ENCODE measurements at regions not wholly inside any gene's neighbourhood (a gene's known extent, or its start where the extent isn't known, plus 50 kb on each side); places are given as distances from the start of the nearest gene placed in this dataset.

DNA sequence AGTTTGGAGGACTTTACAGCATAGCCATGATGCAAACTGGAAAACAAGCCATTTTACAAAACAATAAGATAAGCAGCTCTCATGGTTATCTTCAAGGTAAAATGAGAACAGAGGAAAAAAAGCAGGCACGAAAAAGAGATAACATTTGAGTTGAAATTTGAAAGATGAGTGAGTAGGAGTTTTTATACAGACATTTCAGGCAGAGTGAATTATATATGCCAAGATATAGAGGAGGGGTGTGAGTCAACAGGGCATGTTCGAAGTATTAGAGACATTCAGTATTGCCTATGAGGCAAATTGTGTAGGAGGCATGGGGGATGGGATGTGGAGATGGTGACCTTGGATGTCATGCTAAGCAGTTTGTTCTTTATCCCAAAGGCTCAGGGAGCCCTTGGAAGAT, 240.5 kb upstream of the MAN1A1 start:
- no peak for DNase-seq (ENCODE audit: extremely low read depth, low read depth)

DNA sequence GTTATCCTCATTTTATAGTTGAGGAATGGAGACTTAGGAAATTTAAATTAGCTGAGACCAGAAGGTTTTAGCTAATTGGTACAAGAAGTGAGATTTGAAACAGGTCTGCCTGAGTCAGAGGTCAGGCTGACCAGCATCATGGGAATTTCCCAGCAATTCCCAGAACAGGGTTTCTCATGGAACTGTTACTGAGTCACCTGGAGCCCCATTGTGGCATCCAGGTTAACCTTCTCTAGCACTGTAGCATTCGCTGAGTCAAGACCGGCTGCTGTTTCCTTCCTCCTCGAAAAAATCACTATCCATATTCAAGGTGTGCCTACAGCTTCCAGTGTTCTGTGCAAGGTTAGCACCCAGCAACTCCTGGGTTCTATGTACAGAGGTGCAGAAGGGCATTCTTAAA, 238.0 kb upstream of the MAN1A1 start:
- no peak for DNase-seq (ENCODE audit: extremely low read depth, low read depth)

DNA sequence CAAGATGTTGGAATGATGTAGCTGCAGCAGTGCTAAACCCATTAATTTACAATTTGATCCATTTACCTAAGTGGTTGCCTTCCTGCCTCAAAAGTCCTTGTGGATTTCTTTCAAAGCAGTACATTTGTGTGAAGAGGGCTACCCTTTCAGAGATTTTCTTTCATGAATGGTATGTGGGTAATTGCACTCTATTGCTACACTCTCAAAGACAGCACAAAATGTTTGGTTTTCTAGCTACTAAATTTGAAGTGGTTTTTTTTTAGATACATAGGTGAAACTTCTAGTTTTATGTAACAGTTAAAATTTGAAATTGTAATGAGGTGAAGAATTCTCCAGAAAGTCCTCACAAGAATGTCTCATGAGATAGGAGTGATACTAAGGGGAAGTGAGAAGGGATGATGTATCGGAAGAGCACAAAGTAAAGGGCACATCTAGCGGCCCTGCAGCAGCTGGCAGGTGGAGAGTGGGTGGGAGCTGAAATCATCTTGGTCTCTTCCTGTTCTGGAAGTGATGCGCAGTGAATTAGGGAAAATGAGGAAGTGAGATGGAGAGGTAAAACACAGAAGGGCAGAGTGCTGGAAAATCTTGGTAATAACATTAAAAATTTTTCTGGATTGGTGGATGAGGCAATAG, 236.8 kb upstream of the MAN1A1 start:
- DNase-seq (ENCODE audit: extremely low read depth, low read depth): no peak

DNA sequence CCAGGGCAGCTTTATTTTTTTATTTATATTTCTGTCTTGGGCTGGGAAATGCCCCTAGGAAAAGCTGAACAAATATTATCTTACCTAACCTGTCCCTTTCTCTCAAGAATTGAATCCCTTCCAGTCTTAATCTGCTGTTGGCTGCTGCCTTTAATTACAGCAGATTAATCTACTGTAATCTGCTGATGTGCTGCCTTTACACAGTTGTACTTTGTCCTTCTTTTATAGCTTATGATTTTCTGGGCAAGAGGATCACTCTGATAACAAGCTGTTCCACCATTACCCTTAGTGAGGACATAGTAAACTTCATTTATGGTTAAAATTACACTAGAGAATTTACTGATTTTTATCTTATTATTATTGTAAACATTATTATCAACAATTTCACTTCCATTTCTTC, 234.5 kb upstream of the MAN1A1 start:
- DNase-seq (ENCODE audit: extremely low read depth, low read depth): no peak

DNA sequence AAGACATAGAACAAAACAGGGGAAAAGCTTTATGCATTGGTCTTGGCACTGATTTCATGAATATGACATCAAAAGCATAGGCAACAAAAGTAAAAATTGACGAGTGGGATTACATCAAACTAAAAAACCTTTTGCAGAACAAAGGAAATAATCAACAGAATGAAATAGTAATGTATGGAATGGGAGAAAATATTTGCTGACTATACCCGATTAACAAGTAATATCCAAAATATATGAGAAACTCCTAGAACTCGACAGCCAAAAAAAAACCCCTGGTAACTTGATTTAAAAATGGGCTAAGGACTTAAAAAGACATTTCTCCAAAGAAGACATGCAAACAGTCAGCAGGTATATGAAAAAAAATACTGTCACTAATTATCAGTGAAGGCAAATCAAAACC, 231.7 kb upstream of the MAN1A1 start:
- DNase-seq (ENCODE audit: extremely low read depth, low read depth): no peak

DNA sequence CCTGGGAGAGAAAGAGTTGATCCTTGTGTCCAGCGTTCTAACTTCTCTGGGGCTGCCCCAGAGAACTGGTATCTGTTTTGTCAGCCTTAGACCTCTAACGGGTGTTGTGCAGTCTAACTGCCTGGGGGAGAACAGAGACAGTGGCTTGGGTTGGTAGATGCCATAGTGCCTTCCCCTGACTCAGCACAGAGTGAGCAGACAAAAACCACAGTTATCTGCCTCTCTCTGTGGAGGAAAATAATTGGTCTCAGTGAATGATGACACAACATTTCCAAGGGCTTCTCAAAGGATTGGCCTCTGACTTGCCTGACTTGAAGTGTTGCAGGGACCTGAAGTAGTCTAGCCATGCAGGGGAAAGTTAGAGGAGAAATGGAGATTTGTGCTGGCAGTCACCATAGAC, 226.2 kb upstream of the MAN1A1 start:
- no peak for DNase-seq (ENCODE audit: extremely low read depth, low read depth)

DNA sequence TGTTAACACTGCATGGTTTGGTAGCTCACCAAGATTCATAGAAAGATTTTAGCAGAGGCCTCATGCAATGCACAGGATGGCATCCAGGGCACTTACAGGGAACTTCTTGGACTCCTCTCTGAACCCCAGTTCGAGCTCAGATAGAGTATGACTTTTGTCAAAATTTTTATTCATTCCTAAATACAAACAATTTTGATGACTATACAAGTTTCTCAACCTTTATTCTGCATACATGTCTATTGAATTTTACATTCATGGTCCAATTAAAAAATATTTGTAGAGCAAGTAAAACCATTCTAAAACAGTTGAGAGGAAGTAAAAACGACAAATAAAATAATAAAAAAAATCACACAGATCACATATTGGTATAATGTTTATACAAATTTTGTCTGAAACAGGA, 219.0 kb upstream of the MAN1A1 start:
- DNase-seq (ENCODE audit: extremely low read depth, low read depth): no peak

DNA sequence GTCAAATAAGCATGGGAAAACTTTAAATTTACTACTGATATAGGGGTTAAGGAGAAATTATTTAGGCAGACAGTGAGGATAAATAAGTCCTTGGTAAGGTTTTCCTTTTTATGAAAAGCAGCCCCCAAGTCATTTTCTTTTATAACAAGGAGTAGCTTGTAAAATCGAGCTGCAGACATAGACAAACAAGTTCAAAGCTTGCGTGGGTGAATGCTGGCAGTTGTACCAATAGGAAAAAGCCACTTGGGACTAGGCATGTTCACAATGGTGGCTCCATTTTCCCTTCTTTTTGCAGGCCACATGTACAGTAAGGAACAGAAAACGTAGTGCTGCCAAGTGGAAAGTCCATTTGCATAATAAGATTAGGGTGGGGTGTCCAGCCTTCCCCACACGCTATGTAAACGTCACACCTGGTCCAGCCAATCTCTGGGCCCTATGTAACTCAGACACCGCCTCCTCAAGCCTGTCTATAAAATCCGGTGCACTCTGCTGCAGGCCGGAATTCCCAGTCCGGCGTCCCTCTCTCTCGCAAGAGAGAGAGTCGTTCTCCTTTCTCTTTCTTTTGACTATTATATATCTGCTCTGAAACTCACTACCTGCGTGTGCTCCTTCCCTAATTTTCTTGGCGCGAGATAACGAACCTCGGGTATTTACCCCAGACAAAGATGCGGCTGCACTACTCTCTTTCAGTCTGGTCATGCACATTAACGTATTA, 217.1 kb upstream of the MAN1A1 start:
- no peak for DNase-seq (ENCODE audit: extremely low read depth, low read depth)

DNA sequence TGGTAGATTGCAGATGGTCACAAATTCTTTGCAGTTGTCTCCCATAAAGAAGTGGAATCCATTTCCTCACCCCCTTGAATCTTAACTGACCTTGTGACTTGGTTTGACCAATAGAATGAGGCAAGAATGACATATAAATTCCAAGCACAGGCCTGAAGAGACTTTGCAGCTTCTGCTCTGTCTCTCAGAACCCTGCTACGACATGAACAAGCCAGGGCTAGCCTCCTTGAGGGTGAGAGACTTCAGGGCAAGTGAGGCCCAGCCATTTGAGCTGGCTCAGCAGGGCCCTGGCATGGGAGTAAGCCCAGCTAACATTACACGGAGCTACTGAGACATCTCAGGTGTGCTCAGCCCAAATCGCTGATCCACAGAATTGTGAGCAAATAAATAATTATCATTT, 216.3 kb upstream of the MAN1A1 start:
- no peak for DNase-seq (ENCODE audit: extremely low read depth, low read depth)

DNA sequence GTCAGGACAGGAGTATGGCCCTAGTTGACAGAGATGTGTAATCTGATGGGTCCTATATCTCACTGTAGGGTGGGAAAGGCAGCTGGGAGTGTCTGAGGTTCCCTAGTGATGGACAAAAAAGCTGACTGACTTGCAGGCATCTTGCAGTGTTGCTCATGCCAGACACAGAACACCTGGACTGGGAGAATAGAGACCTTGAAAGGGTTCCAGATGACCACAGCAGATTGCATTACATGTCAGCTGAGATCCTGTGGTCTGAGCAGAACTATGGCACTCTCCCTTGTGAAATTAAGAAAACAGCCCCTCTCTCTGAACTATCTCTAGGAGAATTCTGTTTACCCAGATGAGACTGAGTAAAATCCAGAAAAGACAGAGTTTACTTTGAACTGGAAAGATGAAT, 212.6 kb upstream of the MAN1A1 start:
- DNase-seq (ENCODE audit: extremely low read depth, low read depth): no peak

DNA sequence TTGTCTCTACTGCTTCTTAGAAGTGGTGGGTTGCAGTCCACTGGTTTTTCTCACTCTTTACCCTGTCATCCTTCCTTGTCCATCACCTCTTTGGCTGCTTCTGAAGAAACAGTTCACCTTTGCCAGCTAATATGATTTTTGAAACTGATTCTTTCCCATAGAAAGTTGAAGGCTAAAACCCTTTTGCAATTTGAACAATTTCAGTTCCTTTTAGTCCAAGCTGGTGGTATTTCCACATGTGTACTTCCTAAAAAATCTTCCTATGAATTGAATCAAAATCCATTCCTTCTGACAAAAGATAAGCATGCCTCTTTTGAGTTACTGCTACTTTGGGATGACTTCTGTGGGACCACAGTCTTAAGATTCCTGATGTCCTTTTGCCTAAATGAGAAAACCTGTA, 210.0 kb upstream of the MAN1A1 start:
- DNase-seq (ENCODE audit: extremely low read depth, low read depth): no peak

DNA sequence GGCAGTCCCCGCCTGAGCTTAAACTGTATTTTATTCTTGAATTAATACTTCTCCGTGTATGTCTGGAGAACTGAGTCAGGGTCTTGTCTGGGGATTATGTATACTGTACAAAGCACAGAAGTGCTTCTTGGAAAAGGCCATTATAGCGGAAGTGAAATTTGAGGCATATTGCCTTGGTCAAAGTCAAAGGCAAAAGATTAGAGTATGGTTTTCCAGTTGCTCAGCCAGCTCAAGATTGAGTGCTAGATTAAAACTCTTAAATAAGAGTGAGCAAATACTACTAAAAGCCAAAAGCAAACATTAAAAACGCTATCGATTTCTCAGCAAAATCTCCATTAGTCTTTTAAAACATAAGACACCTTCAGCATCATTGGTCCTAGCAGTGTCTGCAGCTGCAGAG, 207.7 kb upstream of the MAN1A1 start:
- no peak for DNase-seq (ENCODE audit: extremely low read depth, low read depth)

DNA sequence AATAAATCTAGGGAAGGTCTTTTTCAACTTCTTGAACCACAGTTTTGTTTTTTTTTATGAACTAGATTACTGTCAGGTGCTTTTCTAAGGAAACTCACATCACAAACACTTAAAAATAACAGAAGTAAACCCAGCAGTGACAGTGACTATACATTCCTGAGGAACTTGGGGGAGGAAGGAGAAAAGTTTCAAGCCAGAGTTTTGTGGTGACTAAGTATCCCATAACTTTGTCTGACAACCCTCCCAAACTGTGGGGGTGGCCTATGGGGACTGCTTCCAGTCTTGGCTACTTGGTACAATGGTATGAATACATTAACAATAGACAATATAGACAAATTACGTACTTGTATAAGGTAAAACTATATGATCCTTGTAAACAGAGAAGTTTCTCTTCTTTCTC, 202.5 kb upstream of the MAN1A1 start:
- no peak for DNase-seq (ENCODE audit: extremely low read depth, low read depth)

DNA sequence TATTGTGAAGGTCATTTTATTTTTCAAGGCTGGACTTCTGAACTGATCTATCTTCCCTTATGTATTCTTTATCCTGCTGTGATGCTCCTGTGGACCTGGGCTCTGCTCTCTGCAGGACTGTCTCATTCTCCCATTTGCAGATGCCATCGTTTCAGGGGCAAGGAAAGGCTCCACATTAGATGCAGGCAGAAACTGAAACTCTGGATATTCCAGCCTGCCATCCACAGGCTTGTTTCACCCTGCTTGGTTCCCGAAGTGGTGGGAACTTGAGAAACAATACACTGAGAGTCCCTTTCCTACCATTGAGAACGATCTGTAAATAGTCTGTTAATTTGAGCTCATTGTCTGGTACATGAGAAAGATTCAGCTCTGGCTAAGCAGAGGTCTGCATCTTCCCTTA, 197.5 kb upstream of the MAN1A1 start:
- no peak for DNase-seq (ENCODE audit: extremely low read depth, low read depth)

DNA sequence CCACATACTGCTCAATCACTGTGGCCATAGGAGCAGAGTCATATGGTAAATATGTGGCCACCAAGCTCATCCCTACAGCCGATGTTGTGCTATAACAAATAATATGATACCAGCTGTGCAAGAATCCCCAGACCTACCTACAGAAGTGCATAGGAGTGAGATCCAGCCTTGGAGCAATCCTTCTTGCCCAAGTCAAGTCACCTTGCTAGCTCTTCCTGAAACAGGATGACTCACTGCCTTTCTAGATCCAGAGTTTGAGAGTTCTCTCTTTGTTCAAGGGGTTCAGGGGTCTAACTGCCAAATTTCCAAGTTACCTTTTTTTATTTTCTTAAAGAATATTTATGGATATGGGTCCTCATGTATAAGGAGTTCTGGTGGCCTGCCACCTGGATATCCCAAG, 195.7 kb upstream of the MAN1A1 start:
- no peak for DNase-seq (ENCODE audit: extremely low read depth, low read depth)

DNA sequence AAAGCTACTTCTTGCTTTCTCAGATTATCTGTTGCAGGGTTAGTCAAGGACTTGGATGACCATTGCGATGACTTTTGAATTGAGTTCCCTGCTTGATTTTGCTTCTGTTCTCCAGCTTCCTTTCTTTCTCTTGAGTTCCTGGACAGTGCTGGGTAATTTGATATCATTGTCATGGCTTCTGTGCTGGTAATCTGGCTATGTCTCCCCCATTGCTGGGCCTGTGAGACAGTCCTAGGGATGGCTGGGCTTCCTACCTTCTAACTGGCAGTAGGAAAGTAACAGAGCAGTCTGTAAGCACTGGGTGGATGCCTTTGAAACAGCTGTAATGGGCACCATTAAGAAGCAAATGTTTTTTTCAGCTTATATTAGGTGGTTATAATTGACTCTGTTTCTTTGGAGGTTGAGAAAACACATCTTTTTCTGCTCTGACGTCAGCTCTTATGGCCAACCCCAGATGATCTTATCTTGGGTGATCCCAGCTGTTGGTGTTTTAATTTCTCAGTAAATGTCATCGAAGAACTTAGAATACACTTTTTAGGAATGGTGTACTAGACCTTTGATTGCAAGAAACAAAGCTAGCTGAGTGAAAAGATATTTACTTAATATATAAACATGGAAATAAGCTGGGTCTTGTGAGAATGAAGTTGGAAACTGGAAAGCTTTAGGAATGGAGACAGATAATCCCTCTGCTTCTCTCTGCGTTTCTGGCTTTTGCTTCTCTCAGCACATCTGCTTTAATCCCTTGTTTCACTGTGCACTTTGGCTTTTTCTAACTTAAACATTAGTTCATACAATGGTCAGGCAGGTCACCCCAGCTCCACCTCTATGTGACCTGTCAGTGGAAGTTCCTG, 195.0 kb upstream of the MAN1A1 start:
- DNase-seq (ENCODE audit: extremely low read depth, low read depth): no peak

DNA sequence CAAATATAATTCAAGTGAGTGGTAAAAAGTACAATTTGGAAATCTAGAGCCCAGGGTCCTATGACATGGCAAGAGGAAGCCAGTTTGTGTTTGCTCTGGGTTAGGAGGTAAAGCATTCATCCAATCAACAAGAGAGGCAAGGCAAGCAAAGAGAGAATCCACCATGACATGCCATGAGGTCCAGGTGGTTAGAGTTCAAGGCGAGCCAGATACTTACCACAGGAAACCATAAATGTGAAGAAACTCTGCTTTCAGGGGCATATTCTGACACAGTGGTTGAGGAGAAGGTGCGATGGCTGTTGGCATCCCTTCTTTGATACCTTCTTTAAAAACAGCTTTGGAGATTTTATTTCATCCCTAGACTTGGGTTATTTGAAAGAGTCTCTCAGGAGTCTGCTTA, 193.8 kb upstream of the MAN1A1 start:
- DNase-seq (ENCODE audit: extremely low read depth, low read depth): no peak

DNA sequence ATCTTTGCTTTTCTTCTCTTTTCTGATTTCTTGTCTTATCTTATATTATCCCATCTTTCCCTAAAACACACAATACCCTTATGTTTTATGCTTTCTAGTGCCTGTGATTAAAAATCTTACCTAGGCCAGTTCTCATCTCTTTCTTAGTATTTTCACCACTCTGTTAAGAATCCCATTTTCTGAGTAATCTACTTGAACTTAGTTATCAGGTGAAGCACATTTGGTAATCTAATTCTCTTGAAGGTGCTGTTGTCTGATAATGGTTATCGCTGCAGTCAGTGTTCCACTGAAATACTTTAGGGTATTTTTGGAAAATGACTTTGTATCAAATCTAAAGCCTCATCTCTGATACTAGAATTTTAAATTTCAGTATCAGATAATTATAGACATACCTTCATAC, 192.5 kb upstream of the MAN1A1 start:
- no peak for DNase-seq (ENCODE audit: extremely low read depth, low read depth)

DNA sequence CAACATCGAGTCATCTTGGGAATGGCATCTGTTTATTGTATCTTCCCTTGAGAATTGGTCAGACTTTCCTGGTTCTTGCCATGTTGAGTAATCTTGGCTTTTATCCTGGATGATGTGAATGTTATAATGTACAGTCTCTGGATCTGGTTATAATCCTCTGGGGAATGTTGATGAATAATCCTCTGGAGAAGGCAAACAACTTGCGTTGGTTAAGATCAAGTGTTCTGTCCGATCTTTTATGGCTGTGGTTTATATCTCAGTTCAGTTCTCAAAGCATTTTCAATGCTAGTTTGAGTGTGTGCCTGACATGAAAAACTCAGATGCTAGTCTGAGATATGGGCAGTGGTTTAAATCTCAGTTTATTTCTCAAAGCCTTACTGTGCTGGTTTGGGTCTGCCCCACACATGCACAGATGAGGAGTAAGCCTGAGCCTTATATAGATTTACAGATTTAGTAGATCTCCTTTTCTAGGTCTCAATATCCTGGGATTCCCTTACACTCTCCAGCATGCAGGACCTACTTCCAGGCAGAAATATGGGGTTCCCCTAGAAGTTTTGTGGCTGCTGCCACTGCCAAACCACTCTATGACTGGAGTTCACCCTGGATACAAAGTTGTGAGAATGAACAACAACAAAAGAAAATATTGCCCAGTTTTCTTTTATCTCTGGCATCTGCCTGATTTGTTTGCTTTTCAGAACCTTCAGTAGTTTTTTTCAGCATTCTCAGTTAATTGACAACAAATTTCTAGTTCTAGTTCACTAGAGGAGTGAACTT, 191.8 kb upstream of the MAN1A1 start:
- DNase-seq (ENCODE audit: extremely low read depth, low read depth): peak; percentile 18

DNA sequence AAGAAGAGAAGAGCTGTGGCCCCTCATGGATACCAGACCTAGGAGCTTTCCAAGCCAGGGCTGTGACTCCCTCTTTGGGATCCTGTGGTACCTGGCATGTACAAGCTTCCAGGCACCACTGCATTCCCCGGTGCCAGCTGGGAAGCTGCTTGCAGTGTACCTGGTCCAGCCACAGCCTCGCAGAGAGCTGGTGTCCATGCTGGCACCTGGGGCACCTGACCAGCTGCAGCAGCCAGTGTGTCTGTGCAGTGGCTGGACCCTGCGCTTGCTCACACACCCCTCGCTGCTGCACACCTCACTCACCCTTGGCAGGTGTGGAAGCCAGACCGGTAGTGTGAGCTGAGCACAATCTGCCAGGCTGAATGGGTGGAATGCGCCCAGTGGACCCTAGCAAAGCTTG, 190.9 kb upstream of the MAN1A1 start:
- no peak for DNase-seq (ENCODE audit: extremely low read depth, low read depth)

DNA sequence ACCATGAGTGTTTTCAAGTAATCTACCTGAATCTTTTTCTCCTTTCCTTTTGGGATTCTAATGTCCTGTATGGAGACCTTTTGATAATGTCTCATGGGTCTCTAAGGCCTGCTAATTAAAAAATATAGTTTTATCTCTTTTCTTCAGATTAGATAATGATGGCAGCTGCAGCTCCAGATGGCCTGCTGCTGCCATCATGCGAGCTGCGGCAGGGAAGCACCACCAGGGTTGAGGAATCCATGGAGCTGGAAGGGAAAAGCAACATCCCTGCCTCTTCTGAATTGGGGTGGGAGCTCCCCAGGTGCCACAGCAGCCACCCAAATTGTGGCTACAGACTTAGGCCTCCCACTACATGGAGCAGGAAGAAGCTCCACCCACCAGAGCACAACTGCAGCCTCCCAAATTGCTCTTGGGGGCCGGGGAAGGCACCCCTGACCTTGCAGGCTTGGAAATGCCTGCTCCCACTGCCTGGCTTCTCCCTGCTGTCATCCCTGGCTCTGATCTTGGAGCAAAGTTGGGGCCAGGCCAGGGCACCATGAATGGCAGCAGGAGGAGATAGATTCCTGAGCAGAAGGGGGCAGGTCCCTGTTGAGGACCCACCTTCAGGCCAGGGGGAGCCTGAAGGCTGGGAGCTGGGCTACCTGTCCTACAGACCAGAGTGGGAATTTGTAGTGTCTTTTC, 189.6 kb upstream of the MAN1A1 start:
- DNase-seq (ENCODE audit: extremely low read depth, low read depth): no peak
